Naive thymus-derived CD8-positive, alpha-beta T cell (primary cell): ENCODE measurements at regions not wholly inside any gene's neighbourhood (a gene's known extent, or its start where the extent isn't known, plus 50 kb on each side); places are given as distances from the start of the nearest gene placed in this dataset.

Experiments
- ATAC-seq, 2 donors: fragments of 150-1000 bp; cut with Tn5 transposase in 1 of 2; sonication (Bioruptor Pico), chemical (Tn5 transposase) in 1 of 2; 1 replicate in 1 of 2; 2 replicates in 1 of 2; pipeline ENCODE4 v1.10.0; 2021; ENCODE audit warnings: mild to moderate bottlenecking in 2 of 2, moderate library complexity in 2 of 2
- POLR2A ChIA-PET: fragments of 350-600 bp; sonication (Branson Sonifier 250); formaldehyde crosslinking; loops from one replicate; lab custom pipeline; 2021; ENCODE audit warnings: antibody characterized with exemption; lab: Charles Lee
- DNase-seq, 10 donors: peaks; one replicate each; pipeline versions ENCODE4 v3.0.0 to v3.0.0-alpha.2; 2020 to 2022
- H3K27ac Mint-ChIP-seq, 10 donors: one replicate each; pipeline ENCODE4 v1.8.0; 2020 to 2022; ENCODE audit warnings: mild to moderate bottlenecking in 10 of 10, mixed read lengths in 10 of 10, moderate library complexity in 4 of 10, inconsistent platforms in 1 of 10
- H3K27me3 Mint-ChIP-seq, 5 donors: one replicate each; pipeline ENCODE4 v1.8.0; 2021 to 2022; ENCODE audit warnings: mixed read lengths in 5 of 5
- H3K36me3 Mint-ChIP-seq, 3 donors: one replicate each; pipeline ENCODE4 v1.8.0; 2020 to 2022; ENCODE audit warnings: mixed read lengths in 3 of 3, mild to moderate bottlenecking in 2 of 3, inconsistent platforms in 1 of 3
- H3K4me1 Mint-ChIP-seq, 4 donors: one replicate each; pipeline ENCODE4 v1.8.0; 2021 to 2022; ENCODE audit warnings: mixed read lengths in 4 of 4
- H3K4me3 Mint-ChIP-seq, 10 donors: one replicate each; pipeline ENCODE4 v1.8.0; 2020 to 2022; ENCODE audit warnings: mild to moderate bottlenecking in 10 of 10, mixed read lengths in 10 of 10, moderate library complexity in 6 of 10, inconsistent platforms in 1 of 10
- H3K9me3 Mint-ChIP-seq, 9 donors: one replicate each; pipeline ENCODE4 v1.8.0; 2020 to 2022; ENCODE audit warnings: mixed read lengths in 9 of 9, mild to moderate bottlenecking in 3 of 9, inconsistent platforms in 1 of 9, moderate library complexity in 1 of 9

GRCh38 chr1:60681095-60681860, 401.1 kb upstream of the NFIA start:
- POLR2A ChIA-PET, result no interaction called here
- ATAC-seq, result no peak
- Mint-ChIP-seq H3K36me3 (peaks cover 0 to 4% (median 0%) of the 10 kb centered on the region in 3 donors), H3K27me3 (peaks cover 0 to 22% (median 1%) of the 10 kb centered on the region in 5 donors), H3K9me3 (peaks cover 0 to 9% (median 2%) of the 10 kb centered on the region in 9 donors), H3K27ac (no peak overlapping the region), H3K4me3 (no peak overlapping the region), H3K4me1 (peaks cover 0 to 2% (median 0%) of the 10 kb centered on the region in 4 donors)
- DNase-seq, result no peak

DNA sequence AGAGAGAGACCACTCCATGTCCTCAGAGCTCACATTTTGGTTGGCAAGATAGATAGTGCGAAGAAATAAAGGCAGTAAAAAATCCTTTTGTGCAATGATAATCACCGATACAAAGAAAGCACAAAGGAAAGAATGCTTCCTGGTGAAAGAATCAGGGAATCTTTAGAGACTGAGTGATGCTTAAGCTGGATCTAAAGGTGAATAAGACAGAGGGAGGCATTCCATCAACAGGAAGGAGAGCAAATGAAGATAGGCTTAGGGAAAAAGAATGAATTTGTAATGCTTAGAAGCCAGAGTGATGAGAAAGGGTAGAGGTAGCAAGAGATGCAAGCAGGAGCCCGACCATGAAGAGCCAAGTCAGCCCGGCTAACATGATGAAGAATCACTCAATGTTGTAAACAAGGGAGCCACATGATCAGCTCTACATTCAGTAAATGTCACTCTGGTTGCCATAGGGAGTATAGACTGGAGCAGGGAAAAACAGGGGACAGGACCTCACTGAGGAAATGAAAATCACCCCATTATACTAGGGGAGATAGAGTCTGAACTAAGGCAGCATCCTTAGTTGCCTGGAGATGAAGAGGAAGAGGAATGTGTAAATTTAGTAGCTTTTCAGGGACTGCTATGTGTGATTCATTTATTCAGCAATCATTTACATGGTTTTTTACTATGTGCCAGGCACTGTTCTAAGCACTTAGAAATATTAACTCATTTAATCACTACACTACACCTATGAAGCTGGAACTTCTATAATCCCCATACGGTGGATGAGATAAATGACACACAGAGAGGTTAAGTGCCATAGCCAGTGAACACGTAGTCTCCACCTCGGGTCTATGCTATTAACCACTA, 402.6 kb upstream of the NFIA start:
- no peak overlapping the region for H3K27ac Mint-ChIP-seq
- DNase-seq (no peak), ATAC-seq (no peak)
- H3K36me3 Mint-ChIP-seq, result peaks cover 0 to under 1% (median 0%) of the 10 kb centered on the region in 3 donors
- H3K9me3 Mint-ChIP-seq, result peaks cover 0 to 7% (median 2%) of the 10 kb centered on the region in 9 donors
- H3K4me3 Mint-ChIP-seq, result no peak overlapping the region
- peaks cover 0 to 2% (median 0%) of the 10 kb centered on the region in 4 donors for H3K4me1 Mint-ChIP-seq
- peaks cover 0 to 17% (median 1%) of the 10 kb centered on the region in 5 donors for H3K27me3 Mint-ChIP-seq
- POLR2A ChIA-PET, result no interaction called here

DNA sequence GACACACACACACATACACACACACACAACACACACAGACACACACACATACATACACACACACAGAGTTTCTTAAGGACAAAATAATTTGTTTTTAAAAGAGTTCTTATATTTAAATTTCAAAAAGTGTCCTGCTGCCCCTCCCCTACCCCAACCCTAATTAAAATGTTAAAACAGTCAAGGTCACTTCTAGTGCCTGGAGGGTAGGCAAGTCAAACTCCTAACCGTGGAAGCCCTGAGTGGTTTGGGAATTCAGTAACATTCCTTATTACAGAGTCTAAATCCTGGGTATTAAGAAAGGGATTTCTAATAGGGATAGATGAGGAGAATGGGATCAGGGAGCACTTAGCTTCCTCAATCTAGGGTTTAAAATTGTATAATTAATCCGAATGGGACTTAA, 403.6 kb upstream of the NFIA start:
- peaks cover 0 to 17% (median 0%) of the 10 kb centered on the region in 5 donors for H3K27me3 Mint-ChIP-seq
- H3K36me3 Mint-ChIP-seq, result no peaks in the 10 kb centered on the region
- POLR2A ChIA-PET, result no interaction called here
- H3K4me3 Mint-ChIP-seq, result no peak overlapping the region
- peaks cover 0 to 2% (median 0%) of the 10 kb centered on the region in 4 donors for H3K4me1 Mint-ChIP-seq
- DNase-seq, result no peak
- H3K9me3 Mint-ChIP-seq, result peaks cover 0 to 6% (median 0%) of the 10 kb centered on the region in 9 donors
- H3K27ac Mint-ChIP-seq, result no peak overlapping the region
- ATAC-seq, result no peak

GRCh38 chr1:60678391-60678790, 404.0 kb upstream of the NFIA start:
- DNase-seq (no peak), ATAC-seq (no peak)
- H3K4me1 Mint-ChIP-seq, result peaks cover 0 to 2% (median 0%) of the 10 kb centered on the region in 4 donors
- H3K27me3 Mint-ChIP-seq, result peaks cover 0 to 17% (median 0%) of the 10 kb centered on the region in 5 donors
- H3K27ac Mint-ChIP-seq, result no peak overlapping the region
- no peak overlapping the region for H3K4me3 Mint-ChIP-seq
- peaks cover 0 to 5% (median 0%) of the 10 kb centered on the region in 9 donors for H3K9me3 Mint-ChIP-seq
- H3K36me3 Mint-ChIP-seq, result no peaks in the 10 kb centered on the region
- POLR2A ChIA-PET, result no interaction called here

- no peak for ATAC-seq
- POLR2A ChIA-PET, result no interaction called here
- no peak for DNase-seq
- Mint-ChIP-seq H3K36me3 (no peaks in the 10 kb centered on the region), H3K4me3 (no peak overlapping the region), H3K9me3 (peaks cover 0 to 3% (median 0%) of the 10 kb centered on the region in 9 donors), H3K27ac (no peak overlapping the region), H3K27me3 (peaks cover 0 to 10% (median 0%) of the 10 kb centered on the region in 5 donors), H3K4me1 (no peaks in the 10 kb centered on the region)
Measured at GRCh38 chr1:60672449-60672848, 409.9 kb upstream of the NFIA start.

- Mint-ChIP-seq H3K4me3 (no peak overlapping the region), H3K4me1 (no peaks in the 10 kb centered on the region), H3K27me3 (peaks cover 0 to 9% (median 0%) of the 10 kb centered on the region in 5 donors), H3K27ac (no peak overlapping the region), H3K9me3 (peaks cover 0 to 3% (median 0%) of the 10 kb centered on the region in 9 donors), H3K36me3 (no peaks in the 10 kb centered on the region)
- ATAC-seq, result no peak
- DNase-seq, result no peak
- POLR2A ChIA-PET, result no interaction called here
Measured at GRCh38 chr1:60670302-60670701, 412.1 kb upstream of the NFIA start.

- ATAC-seq (no peak), DNase-seq (no peak)
- POLR2A ChIA-PET, result no interaction called here
- H3K9me3 Mint-ChIP-seq, result peaks cover 0 to 3% (median 0%) of the 10 kb centered on the region in 9 donors
- no peaks in the 10 kb centered on the region for H3K36me3 Mint-ChIP-seq
- H3K4me3 Mint-ChIP-seq, result no peak overlapping the region
- H3K4me1 Mint-ChIP-seq, result no peaks in the 10 kb centered on the region
- peaks cover 0 to 13% (median 0%) of the 10 kb centered on the region in 5 donors for H3K27me3 Mint-ChIP-seq
- H3K27ac Mint-ChIP-seq, result no peak overlapping the region
Measured at GRCh38 chr1:60668585-60668984, 413.8 kb upstream of the NFIA start.

DNA sequence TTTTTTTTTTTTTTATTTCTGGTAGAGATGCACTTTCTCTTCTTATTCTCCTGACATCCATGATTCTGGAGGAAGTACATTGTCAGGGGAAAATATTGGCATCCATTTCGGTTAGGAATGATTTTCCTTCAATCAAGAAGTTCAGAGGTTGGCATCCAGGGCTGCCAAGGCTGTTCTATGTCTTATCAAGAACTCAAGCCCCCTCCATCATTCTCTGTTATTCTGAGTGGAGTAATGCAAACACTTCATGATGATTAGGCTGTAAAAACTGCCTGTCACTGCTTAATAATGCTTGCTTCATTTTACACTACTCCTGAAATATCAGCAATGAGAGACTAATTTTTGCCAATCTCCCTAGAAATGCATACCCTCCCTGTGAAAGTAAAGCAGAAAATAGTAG, 417.1 kb upstream of the NFIA start:
- H3K4me3 Mint-ChIP-seq, result no peak overlapping the region
- DNase-seq (no peak), ATAC-seq (no peak)
- peaks cover 0 to 17% (median 2%) of the 10 kb centered on the region in 5 donors for H3K27me3 Mint-ChIP-seq
- H3K9me3 Mint-ChIP-seq, result peaks cover 0 to 4% (median 0%) of the 10 kb centered on the region in 9 donors
- no peaks in the 10 kb centered on the region for H3K4me1 Mint-ChIP-seq
- no peak overlapping the region for H3K27ac Mint-ChIP-seq
- POLR2A ChIA-PET, result no interaction called here
- H3K36me3 Mint-ChIP-seq, result no peaks in the 10 kb centered on the region

DNA sequence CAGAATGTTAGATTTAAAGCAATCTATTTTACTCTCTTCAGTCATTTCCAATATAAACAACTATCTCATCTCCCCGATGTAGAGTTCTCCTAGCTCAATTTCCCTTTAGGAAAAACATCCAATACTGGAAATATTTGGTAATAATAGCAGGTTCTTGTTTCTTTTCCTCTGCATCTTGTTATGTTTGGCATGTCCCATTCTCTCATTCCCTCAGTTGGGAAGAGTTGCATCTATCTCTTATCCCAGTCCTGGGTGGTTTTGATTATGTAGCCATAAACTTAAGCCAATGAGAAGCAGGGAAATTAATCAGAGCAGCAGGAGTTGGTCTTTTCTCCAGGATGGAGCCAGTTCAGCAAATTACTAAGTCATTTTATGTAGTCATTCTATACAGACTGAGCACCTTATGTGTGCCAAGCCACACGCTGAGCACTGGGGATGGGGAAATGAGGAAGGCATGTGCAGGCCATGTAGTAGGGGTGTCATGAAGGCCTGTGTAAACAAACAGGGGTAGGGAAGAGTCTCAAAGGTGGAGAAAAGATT, 418.2 kb upstream of the NFIA start:
- ATAC-seq, result no peak
- H3K27me3 Mint-ChIP-seq, result peaks cover 0 to 10% (median 2%) of the 10 kb centered on the region in 5 donors
- no peaks in the 10 kb centered on the region for H3K36me3 Mint-ChIP-seq
- H3K9me3 Mint-ChIP-seq, result peaks cover 0 to 4% (median 0%) of the 10 kb centered on the region in 9 donors
- H3K4me3 Mint-ChIP-seq, result no peak overlapping the region
- H3K27ac Mint-ChIP-seq, result no peak overlapping the region
- no peak for DNase-seq
- POLR2A ChIA-PET, result no interaction called here
- H3K4me1 Mint-ChIP-seq, result no peaks in the 10 kb centered on the region

DNA sequence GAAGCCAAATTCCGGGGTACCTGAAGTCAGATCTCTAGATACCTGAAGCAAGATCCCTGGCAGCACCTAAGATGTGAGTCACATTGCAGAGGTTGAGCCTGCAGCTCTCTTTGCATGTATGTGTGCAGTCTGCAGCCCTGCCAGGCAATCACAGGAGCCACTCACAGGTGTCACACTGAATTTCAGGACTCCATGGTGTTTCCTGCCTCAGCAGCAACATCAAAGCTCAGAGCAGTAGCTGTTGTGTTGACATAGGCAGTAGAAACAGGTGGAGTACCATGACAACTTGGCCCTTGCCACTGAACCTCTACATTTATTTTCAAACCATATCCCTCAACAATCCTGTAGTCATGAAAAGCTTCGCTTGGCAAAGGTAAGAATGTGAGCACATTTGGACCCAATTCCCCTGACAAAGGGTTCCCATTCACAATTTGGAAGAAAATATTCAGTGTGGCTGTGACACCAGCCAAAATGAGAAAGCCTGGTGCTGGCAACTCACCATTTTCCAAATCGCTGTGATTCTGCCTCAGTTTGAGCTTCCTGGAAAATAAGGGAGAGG, 419.8 kb upstream of the NFIA start:
- Mint-ChIP-seq H3K36me3 (no peaks in the 10 kb centered on the region), H3K27ac (no peak overlapping the region), H3K4me3 (no peak overlapping the region), H3K4me1 (no peaks in the 10 kb centered on the region), H3K9me3 (peaks cover 0 to 4% (median 0%) of the 10 kb centered on the region in 9 donors), H3K27me3 (peaks cover 0 to 13% (median 2%) of the 10 kb centered on the region in 5 donors)
- POLR2A ChIA-PET, result no interaction called here
- DNase-seq, result no peak
- ATAC-seq, result no peak

DNA sequence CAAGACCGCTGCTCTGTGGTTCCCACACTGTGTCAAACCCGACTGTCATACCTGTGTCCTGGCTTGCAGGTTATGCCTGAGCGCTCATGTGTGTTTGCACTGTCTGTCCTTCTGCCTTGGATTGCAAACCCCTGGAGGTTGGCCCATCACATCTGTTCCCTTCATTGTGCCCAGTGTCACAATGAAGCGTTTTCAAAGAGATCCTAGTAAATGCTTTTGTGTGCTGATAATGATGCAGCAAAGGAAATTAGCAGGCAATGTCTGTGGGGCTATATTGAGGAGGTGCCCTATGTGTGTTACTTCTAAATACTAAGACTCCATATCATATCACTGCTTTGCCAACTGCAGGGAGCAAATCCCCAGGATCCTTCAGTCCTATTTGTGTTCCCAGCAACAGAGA, 424.4 kb upstream of the NFIA start:
- DNase-seq (no peak), ATAC-seq (no peak)
- H3K27ac Mint-ChIP-seq, result no peak overlapping the region
- H3K27me3 Mint-ChIP-seq, result peaks cover 0 to 12% (median 1%) of the 10 kb centered on the region in 5 donors
- H3K4me3 Mint-ChIP-seq, result no peak overlapping the region
- POLR2A ChIA-PET, result no interaction called here
- peaks cover 0 to 6% (median 2%) of the 10 kb centered on the region in 9 donors for H3K9me3 Mint-ChIP-seq
- H3K36me3 Mint-ChIP-seq, result no peaks in the 10 kb centered on the region
- no peaks in the 10 kb centered on the region for H3K4me1 Mint-ChIP-seq

GRCh38 chr1:60655679-60656355, 426.5 kb upstream of the NFIA start:
- H3K36me3 Mint-ChIP-seq, result no peaks in the 10 kb centered on the region
- H3K4me3 Mint-ChIP-seq, result no peak overlapping the region
- no peaks in the 10 kb centered on the region for H3K4me1 Mint-ChIP-seq
- peaks cover 0 to 8% (median 0%) of the 10 kb centered on the region in 5 donors for H3K27me3 Mint-ChIP-seq
- POLR2A ChIA-PET, result no interaction called here
- no peak overlapping the region for H3K27ac Mint-ChIP-seq
- DNase-seq (no peak), ATAC-seq (no peak)
- H3K9me3 Mint-ChIP-seq, result peaks cover 0 to 16% (median 2%) of the 10 kb centered on the region in 9 donors
